ENCODE measurements at regions not wholly inside any gene's neighbourhood (a gene's known extent, or its start where the extent isn't known, plus 50 kb on each side); places are given as distances from the start of the nearest gene placed in this dataset.

DNA sequence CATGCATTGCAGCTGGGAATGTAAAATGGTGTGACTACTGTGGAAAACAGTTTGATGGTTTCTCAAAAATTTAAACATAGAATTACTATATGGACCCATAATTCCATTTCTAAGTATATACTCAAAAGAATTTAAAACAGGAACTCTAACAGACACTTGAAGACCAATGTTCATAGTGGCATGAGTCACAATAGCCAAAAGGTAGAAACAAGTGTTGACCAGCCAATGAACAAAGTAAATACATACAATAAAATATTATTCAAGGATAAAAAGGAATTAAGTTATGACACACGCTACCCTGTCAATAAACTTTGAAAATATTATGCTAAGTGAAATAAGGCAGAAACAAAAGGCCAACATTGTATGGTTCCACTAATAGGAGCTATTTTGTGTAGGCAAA is 357.4 kb upstream of the IL12A start:
- no peaks in the 10 kb centered on the region for H4K20me1 ChIP-seq (ENCODE audit: control insufficient read depth, extremely low read depth, insufficient read depth, low read length)
- FAIRE-seq (no peak), DNase-seq (ENCODE audit: low read depth, low spot score) (no peak)
- dilution Hi-C loops (cut with MboI; ENCODE audit: extremely low pct_ligation_motif_present, low sequenced_read_pairs) = no loop called here
- H3K9ac ChIP-seq (ENCODE audit: control insufficient read depth, extremely low read depth, insufficient read depth, low read length) = no peak overlapping the region
- no peak overlapping the region for H3K4me3 ChIP-seq (ENCODE audit: control insufficient read depth in 2 of 3, extremely low read depth in 1 of 3, insufficient read depth in 2 of 3, low read depth in 1 of 3, low read length in 3 of 3)
- no peak overlapping the region for H2AFZ ChIP-seq (ENCODE audit: control insufficient read depth, low read length)
- H3K27me3 ChIP-seq (ENCODE audit: control insufficient read depth, extremely low read depth, insufficient read depth, low read length) = no peaks in the 10 kb centered on the region
- no peak overlapping the region for H3K27ac ChIP-seq (ENCODE audit: control insufficient read depth, insufficient read depth, low read length)
- H3K4me1 ChIP-seq (ENCODE audit: control insufficient read depth, extremely low read depth, insufficient read depth, low read length) = peaks cover 20% of the 10 kb centered on the region
- no peaks in the 10 kb centered on the region for H3K9me3 ChIP-seq (ENCODE audit: control insufficient read depth, low read depth, low read length)
- no peak overlapping the region for H3K4me2 ChIP-seq (ENCODE audit: control insufficient read depth, extremely low read depth, insufficient read depth, low read depth, low read length)
- no peaks in the 10 kb centered on the region for H3K9me1 ChIP-seq (ENCODE audit: control insufficient read depth, extremely low read depth, insufficient read depth, low read length)
- TF ChIP-seq EZH2 (IDR thresholded peaks at IDR 0.05; ENCODE audit: low read length) = no peak
- TF ChIP-seq, protein P1, sequence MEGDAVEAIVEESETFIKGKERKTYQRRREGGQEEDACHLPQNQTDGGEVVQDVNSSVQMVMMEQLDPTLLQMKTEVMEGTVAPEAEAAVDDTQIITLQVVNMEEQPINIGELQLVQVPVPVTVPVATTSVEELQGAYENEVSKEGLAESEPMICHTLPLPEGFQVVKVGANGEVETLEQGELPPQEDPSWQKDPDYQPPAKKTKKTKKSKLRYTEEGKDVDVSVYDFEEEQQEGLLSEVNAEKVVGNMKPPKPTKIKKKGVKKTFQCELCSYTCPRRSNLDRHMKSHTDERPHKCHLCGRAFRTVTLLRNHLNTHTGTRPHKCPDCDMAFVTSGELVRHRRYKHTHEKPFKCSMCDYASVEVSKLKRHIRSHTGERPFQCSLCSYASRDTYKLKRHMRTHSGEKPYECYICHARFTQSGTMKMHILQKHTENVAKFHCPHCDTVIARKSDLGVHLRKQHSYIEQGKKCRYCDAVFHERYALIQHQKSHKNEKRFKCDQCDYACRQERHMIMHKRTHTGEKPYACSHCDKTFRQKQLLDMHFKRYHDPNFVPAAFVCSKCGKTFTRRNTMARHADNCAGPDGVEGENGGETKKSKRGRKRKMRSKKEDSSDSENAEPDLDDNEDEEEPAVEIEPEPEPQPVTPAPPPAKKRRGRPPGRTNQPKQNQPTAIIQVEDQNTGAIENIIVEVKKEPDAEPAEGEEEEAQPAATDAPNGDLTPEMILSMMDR (optimal IDR thresholded peaks at IDR 0.05 in 1 of 3, IDR thresholded peaks at IDR 0.05 in 1 of 3, conservative IDR thresholded peaks at IDR 0.05 in 1 of 3; ENCODE audit: extremely low read depth in 1 of 3, insufficient read depth in 2 of 3, low read length in 3 of 3) = no peak
- no peaks in the 10 kb centered on the region for H3K79me2 ChIP-seq (ENCODE audit: control insufficient read depth, insufficient read depth, low read length)
- H3K36me3 ChIP-seq (ENCODE audit: control insufficient read depth in 2 of 2, extremely low read depth in 1 of 2, insufficient read depth in 2 of 2, low read length in 2 of 2) = no peaks in the 10 kb centered on the region

GRCh38 chr3:159632128-159632527 is 356.5 kb upstream of the IL12A start:
- H3K4me2 ChIP-seq (ENCODE audit: control insufficient read depth, extremely low read depth, insufficient read depth, low read depth, low read length) = no peak overlapping the region
- no peak overlapping the region for H3K4me3 ChIP-seq (ENCODE audit: control insufficient read depth in 2 of 3, extremely low read depth in 1 of 3, insufficient read depth in 2 of 3, low read depth in 1 of 3, low read length in 3 of 3)
- FAIRE-seq = no peak
- H3K27ac ChIP-seq (ENCODE audit: control insufficient read depth, insufficient read depth, low read length) = no peak overlapping the region
- H3K79me2 ChIP-seq (ENCODE audit: control insufficient read depth, insufficient read depth, low read length) = no peaks in the 10 kb centered on the region
- H3K27me3 ChIP-seq (ENCODE audit: control insufficient read depth, extremely low read depth, insufficient read depth, low read length) = no peaks in the 10 kb centered on the region
- H3K36me3 ChIP-seq (ENCODE audit: control insufficient read depth in 2 of 2, extremely low read depth in 1 of 2, insufficient read depth in 2 of 2, low read length in 2 of 2) = no peaks in the 10 kb centered on the region
- DNase-seq (ENCODE audit: low read depth, low spot score) = no peak
- dilution Hi-C loops (cut with MboI; ENCODE audit: extremely low pct_ligation_motif_present, low sequenced_read_pairs) = no loop called here
- no peak overlapping the region for H3K9ac ChIP-seq (ENCODE audit: control insufficient read depth, extremely low read depth, insufficient read depth, low read length)
- no peaks in the 10 kb centered on the region for H3K9me3 ChIP-seq (ENCODE audit: control insufficient read depth, low read depth, low read length)
- no peaks in the 10 kb centered on the region for H3K9me1 ChIP-seq (ENCODE audit: control insufficient read depth, extremely low read depth, insufficient read depth, low read length)
- H4K20me1 ChIP-seq (ENCODE audit: control insufficient read depth, extremely low read depth, insufficient read depth, low read length) = no peaks in the 10 kb centered on the region
- peaks cover 20% of the 10 kb centered on the region for H3K4me1 ChIP-seq (ENCODE audit: control insufficient read depth, extremely low read depth, insufficient read depth, low read length)
- H2AFZ ChIP-seq (ENCODE audit: control insufficient read depth, low read length) = no peak overlapping the region
- TF ChIP-seq EZH2 (IDR thresholded peaks at IDR 0.05; ENCODE audit: low read length) = no peak
- TF ChIP-seq, protein P1 (optimal IDR thresholded peaks at IDR 0.05 in 1 of 3, IDR thresholded peaks at IDR 0.05 in 1 of 3, conservative IDR thresholded peaks at IDR 0.05 in 1 of 3; ENCODE audit: extremely low read depth in 1 of 3, insufficient read depth in 2 of 3, low read length in 3 of 3) = no peak
